Glomerular visceral epithelial cell (primary cell): ENCODE measurements at regions not wholly inside any gene's neighbourhood (a gene's known extent, or its start where the extent isn't known, plus 50 kb on each side); places are given as distances from the start of the nearest gene placed in this dataset.

Source experiments
- DNase-seq: peaks from one replicate; pipeline ENCODE4 v3.0.0-alpha.2; 2016; ENCODE audit errors: extremely low spot score

DNA sequence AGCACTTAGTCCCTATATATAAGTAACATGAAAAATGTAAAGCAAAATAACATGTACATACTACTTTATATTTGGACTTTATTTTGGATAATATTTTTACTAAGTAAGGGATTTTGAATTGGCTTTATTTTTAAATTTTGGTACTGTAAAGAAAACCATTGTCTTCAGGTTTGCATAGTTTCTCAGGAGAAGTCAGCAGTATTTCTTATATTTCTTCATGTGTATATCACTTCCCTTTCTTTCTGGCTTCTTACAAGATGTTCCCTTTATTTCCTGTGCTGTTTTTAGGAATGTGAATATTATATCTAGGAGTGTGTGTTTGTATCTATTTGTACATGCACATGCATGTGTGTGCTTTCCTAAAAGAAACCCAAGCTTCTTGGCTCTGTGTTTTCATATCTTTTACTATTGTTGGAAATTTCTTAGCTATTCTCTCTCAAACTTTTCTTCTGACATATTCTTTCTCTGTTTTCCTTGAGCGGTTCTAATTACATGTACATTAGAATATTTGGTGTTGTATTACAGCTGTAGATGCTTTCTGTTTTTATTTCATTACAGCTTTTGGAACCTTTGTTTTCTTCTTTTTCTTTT lies 1549.7 kb upstream of the ACVR2A start:
- DNase-seq: peak; percentile 2

DNA sequence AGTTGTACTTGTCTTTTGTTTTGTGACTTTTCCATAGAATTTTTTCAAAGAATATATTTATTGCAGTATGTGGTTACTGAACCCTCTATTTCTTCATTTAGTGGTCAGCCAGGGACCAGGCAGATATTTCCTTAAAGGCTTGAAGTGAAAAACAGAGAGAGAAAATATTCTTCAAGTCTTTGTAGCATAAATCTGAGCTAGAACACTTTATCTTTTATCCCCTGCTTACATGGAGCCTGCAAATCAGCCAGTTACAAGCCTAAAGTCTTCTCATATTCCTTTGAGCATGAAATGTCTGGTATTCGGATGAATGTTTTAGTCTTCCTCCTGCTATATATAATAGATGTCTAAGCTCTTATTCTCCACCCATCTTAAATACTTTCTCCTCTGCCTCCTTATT lies 1557.5 kb upstream of the ACVR2A start:
- DNase-seq: no peak

DNA sequence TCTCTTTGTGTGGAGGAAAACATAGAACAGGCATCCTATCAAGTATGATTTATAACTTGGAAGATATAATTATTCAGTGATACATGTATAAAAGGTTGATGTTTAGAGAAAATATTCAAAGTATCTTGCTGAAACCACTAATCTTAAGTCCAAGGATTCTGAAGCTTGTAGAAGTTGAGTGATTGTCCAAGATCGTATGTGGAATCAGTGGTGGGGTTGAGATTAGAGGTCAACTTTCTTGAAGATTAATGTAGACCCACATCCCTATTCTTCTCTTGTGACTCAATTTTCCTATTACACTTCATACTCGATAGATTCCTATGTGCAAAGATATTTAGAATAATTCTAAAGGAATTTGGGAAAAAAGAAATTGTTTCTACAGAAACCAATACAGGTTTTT lies 1565.9 kb upstream of the ACVR2A start:
- DNase-seq: no peak

DNA sequence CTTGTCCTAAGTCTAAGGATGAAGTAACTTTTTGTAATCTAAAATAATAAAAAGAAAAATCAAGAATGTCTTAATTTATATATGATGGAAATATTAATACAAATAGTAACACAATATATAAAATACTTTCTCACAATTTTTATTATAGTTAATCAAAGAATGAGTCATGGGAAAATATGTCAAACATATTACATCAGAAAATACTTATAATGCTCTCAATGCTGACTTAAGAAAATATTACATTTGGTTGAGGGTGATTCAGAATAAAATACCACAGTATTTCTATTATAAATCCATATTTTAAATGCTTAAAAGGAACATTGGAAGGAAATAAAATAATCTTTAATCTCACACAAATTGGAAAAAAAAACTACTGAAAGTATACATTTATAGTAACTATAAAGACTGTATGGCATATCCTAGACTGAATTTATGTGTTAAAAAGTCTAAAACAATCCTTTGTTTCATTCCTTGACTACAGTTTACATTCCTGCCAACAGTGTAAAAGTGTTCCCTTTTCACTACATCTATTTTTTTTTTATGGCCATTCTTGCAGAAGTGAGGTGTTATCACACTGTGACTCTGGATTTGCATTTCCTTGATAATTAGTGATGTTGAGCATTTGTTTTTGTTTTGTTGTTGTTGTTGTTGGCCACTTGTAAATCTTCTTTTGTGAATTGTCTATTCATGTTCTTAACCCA lies 1573.5 kb upstream of the ACVR2A start:
- DNase-seq: no peak

DNA sequence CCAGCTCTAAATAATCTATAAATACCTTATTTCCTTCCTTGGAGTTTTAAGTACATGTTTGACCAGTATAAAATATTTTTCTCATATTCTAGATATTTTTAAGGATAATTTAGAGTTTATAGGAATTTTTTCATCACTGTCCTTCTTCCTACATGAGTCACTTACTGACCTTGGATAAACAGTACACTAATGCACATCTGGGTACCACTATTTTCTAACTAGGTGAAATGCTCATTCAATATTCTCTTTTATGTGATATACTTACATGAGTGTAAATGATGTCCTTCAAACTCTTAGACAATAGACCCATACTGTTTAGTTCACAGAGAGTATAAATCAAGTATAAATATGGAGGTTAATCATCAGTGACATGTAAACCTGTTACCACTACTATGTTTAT lies 1574.2 kb upstream of the ACVR2A start:
- DNase-seq: no peak

DNA sequence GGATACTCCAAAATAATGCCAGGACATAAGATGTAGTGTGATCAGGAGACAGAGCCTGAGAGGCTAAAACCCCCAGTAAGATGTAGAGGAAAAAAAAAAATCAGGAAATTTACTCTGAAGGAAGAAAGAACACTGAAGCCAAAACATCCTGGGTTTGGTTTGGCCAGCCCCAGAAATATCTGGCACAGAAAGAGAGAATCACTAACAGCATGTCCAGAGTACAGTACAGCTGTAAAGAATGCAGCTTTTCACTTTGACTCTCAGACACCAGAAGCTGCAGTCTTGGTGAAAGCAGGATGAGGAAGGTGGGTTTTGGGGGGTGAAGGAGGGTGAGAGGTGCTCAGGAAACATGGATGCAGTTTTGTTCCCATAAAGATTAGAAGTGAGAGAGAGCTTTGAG lies 1577.7 kb upstream of the ACVR2A start:
- no peak for DNase-seq

DNA sequence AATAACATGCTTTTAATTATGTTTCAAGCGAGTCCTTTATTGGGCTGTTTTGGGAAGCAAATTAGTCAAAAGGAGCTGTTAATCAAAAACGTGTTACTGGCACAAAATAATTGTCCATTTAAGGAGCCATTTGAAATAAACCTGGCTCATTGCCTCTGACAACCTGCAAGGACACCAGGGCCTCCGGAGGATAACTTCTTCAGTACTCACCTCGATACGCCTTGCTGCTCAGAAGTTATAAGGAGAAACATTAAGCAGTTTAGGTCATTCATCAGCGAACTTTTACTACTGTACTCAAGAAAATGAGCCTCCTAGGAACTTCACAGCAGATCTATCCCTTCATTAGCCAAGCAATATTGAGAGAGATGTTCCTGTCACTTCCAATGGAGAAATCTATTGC lies 1579.2 kb upstream of the ACVR2A start:
- DNase-seq: no peak

DNA sequence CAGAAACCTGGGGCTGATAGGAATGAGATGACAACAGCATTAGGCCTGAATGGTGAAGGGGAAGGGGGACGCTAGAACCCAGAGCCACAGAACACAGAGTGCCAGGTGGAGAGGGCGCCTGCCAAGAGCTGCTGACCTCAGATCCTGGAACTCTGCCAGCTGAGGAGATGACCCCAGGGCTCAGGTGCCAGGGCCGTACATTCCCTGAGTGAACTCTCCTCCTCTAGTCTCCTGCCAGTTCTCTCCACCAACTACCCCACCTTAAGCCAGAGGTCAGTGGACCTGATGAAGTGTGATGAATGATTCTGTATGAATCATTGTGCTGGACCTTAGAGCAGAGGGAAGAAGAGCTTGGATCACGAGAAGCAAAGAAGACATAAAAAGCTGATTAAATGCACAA lies 1582.2 kb upstream of the ACVR2A start:
- peak; percentile 47 for DNase-seq

DNA sequence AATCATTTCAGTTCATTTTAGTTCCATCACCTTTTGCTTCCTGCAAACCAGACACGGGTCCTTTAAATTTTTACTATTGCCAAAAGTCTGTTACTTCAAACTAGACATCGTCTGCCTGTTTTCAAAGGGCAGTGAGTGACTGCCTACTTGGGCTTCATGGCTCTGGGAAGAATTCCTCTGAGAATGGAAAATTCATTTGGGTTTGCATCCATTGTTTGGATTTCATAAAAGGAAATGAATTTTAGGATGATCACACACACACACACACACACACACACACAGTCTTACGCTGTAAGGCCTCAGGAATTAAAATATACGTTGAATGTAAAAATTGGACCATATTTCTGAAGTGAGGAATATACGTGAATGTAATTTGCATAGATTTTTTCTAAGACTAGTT lies 1584.3 kb upstream of the ACVR2A start:
- DNase-seq: no peak

DNA sequence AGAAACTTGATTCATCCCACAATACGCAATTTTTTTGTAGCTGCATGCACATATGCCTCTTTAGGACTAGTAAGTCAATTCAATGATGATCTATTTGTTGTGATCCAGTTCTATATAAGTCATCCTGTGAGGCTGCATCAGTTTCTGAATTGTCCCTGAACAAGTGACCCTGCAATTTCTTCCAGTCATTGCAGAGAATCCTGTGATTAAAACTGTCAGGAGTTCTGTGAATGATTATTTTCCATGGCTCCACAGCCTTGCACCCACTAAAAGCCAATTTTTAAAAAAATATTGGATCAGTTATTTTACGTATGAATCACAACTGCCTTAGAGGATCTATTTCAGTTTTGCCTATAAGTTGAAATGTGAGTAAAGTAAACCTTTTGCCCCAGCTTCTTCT lies 1585.0 kb upstream of the ACVR2A start:
- no peak for DNase-seq

DNA sequence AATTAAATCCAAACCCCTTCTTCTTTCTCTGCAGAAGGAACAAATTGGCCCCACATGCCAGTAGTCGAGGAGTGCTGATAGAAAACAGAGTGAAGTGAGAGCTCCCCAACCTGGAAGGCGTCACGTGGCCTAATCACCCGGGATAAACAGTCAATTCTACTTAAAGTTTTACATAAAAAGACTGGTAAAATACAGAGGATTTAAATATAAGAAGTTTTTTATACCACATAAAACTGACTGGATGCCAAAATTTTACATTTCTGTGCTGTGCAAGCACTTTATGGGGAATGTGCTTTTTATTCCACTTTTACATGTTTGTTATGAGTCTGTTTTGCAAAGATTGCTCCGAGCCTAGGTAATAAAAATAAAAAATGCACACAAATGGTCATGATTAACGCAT lies 1586.8 kb upstream of the ACVR2A start:
- DNase-seq: no peak

DNA sequence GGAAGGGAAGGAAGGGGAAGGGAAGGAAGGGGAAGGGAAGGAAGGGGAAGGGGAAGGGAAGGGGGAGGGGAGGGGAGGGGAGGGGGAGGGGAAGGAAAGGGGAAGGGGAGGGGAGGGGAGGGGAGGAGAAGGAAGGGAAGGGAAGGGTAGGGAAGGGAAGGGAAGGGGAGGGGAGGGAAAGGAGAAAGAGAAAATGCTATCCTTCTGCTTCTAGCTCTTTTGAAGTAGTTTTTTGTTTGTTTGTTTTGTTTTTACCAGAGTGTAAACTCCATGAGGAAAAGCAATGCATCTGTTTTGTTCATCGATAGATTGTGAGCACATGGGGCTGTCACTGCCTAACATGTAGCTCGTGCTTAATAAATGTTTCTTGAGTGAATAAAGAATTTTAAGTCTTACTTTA lies 1592.7 kb upstream of the ACVR2A start:
- no peak for DNase-seq

DNA sequence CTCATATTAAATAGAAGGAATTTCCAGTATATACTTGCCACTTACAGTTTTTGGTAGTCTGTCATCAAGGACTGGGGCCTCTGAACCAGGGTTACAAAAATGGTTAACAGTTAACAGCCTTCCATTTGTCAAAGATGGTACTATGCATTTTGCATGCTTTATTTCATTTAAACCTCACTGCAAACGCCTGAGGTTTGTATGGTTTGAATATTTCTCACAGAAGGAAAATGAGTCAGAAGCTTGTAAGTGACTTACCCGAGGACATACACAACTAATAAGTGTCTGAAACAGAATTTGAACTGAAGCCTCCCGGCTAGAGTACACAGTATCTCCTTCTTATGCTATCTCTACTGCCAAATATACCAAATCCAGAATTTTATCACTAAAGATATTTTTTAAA lies 1593.5 kb upstream of the ACVR2A start:
- DNase-seq: no peak

DNA sequence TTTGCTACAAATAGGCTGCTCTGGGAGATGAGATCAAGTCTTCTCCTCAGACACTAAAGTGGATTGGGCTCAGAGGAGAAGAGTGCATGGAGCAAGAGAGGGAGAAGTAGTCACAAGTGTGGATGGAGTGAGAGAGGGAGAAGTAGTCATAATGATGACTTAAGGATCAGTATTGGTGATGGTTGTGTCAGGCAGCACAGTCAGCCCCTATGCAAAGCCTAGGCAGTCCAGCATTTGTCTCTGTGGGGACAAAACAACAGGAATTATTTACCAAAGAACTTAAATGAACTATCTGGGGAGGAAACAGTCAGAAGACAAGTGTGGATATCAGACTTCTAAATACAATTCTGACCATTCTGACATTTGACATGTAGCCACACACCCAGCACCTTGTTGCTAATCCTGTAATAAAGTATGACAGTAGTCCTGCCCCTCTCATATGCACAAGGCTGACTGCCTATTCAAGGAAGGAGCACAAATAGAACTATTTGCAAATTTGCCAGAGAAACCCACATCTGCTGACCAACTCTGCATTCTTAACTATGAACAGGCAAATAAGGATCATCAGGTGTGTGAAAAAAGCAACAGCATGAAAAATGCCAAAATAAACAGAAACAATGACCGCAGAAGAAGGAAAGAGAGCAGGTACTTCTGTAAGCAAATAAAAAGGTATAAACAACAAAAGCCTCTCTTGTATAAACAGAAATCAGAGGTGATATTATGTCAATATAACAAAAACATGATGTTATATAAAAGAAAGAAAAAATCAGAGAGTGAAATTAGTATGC lies 1597.9 kb upstream of the ACVR2A start:
- no peak for DNase-seq

DNA sequence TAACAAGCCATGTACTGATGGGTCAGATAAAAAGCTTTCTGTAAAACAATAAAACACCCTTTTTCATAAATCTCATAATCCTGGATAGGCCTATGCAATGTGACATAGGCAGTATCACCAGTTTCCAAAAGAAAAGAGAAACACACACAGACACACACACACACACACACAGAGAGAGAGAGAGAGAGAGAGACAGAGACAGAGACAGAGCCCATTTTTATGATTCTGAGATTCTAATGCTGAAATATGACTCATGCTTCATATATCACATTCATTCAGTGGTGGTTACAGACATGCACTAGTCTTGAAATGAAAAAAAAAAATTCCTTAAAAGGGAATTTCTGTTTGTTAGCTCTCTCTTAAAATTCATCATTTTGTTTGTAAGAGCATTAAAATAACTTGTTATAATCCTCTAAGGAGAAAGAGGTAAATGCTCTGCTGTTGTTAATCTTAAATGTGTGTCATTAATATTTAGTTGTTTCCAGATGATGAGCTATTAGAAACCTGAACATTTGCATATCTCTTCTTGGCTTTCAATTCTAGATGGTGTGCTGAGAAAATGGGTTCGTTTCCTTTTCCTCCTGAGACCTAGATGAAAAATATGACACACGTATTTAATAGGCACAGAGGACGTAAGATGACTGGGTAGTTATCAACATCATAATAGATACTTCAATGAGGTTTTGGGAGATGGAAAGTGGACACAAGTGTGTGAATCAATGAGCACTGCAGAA lies 1598.7 kb upstream of the ACVR2A start:
- DNase-seq: peak; percentile 30

DNA sequence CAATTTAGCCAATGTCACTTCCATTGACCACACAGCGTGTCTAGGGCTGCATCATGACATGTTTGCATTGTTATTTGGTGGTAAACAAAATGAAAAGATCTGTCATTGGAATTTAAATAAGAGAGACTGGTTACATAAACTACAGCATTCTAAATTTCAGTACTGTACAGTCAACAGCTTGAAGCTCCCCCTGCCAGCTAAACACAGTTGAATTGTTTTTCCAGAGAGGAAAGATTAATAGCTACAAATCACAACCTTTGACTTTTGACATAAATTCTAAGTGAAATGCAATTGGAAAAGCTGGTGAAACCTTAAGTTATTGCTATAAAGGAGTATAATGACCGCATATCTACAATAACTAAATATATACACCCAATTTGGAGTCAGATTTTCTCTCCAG lies 1600.0 kb upstream of the ACVR2A start:
- DNase-seq: no peak

DNA sequence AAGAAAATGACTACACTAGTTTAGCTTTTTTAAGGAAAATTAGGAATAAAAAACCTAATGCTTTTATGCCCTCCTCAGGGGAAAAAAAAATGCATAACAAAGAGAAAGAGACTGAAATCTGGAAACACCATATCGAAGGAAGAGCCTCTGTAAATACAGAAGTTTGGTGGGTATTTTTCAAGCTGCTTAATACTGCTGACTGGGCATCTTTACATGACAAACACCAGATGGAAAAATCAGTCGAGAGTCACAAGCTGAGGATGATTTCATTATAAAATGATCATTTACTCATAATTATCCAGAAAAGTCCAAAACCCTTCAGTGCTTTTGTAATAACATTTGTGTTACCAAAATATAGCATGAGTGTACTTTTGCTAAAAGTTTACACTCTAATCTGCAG lies 1600.7 kb upstream of the ACVR2A start:
- DNase-seq: no peak

DNA sequence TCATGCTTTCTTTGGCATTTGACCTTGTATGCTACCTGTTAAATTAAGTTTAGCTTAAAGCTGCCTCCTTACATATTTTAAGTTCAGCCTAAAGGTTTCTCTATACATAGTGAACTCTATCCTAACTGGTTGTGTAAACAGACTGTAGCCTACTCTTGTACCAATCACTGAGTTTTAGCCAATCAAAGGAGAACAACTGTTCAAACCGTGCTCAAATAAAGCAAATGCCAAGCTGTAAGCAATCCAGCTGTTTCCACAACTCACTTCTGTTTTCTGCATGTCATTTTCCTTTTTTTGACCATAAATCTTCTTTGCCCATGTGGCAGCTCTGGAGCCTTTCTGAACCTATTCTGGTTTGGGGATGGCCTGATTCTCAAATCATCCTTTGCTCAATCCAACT lies 1603.8 kb upstream of the ACVR2A start:
- no peak for DNase-seq

DNA sequence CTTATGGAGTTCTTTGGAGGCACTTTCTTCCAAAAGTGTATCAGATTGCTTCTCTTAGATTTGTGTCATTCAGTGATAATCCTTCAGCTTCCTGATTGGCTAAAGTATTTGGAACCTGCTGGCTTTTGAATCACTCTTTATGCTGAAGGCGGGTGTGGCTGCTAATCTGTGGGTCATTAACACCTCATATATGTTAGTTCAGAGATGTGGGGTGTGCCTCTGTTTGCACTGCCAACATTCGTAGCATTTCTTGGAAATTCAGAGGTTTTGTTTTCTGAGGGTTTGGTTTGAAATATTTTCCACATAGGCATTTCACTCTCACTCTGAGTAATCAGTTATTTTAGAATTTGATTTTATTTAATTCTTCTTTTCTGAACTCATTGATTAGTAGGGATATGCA lies 1604.4 kb upstream of the ACVR2A start:
- no peak for DNase-seq

DNA sequence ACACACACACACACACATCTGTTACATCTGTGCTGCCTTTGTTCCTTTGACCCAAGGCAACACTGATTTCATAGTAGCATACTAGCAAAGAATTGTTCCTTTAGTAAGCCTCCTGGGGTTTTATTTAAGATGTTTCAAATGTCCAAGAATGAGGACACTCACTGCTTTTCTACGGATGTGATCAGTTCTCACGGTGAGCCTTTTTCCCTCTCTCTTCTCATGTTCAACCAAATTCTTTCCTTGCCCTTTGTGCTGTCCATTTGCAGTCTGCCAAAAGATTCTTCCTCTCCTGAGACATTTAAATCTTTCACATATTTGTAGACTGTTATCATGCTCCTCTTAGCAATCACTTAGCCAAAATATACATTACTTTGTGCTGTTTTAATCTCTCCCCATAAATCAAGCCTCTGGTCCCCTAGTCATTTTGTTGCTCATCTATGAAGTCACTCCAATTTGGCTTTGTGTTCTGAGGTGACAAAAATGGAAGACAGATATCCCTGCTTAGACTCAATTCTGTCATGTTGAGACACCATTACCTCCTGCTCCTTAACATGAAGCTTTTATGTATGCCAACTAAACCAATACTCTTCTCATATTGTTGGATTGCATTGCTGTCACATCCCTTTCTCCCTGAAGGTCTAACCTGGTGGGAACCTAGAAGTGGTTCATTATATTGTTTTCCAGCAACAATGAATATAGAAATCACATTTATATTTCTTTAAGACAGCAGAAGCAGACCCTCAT lies 1605.3 kb upstream of the ACVR2A start:
- no peak for DNase-seq

DNA sequence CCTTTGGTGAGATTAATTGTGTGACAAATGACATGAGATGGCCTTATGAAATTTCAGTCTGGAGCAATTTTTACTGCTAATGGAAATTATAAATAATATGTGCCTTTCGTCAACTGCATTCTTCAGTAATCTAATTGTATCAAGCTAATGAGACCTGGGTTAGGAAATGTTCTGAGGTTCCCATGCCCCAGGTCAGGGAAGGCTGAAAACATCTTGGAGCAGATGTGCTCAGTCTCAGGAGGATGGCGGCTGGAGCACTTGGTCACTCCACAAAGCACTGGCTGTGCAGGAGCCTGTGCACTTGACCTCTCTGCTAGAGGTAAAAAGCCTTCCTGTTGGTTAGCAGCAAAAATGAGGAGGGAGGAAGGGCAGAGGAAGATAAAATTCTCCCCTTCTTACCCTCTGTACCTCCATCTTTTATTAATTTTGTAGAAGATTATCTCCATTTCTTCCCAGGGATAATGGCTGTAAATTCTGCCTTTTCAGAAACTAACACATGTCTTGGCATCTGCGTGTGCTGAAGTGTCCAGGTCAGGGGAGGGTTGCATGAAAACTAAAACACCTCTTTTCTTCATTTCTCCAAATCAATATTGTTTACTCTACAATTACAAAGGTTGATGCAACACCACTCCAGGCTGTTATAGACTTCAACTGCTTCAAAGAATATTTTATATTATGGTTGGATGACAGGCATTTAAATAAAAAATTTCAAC lies 1606.4 kb upstream of the ACVR2A start:
- no peak for DNase-seq
